GM21367 (cell line): ENCODE measurements at regions not wholly inside any gene's neighbourhood (a gene's known extent, or its start where the extent isn't known, plus 50 kb on each side); places are given as distances from the start of the nearest gene placed in this dataset.

Experiments
- ATAC-seq: cut with Tn5 transposase; IDR thresholded peaks from one replicate; pipeline ENCODE4 v1.9.1; 2021; ENCODE audit not compliant: unreplicated experiment

GRCh38 chr10:129392855-129393254 is 74.2 kb upstream of the MGMT start:
- no peak for ATAC-seq

GRCh38 chr10:129393812-129394211 is 73.2 kb upstream of the MGMT start:
- ATAC-seq: no peak

GRCh38 chr10:129394518-129395328 is 72.3 kb upstream of the MGMT start:
- no peak for ATAC-seq

- no peak for ATAC-seq
Measured at GRCh38 chr10:129396021-129396722, 70.9 kb upstream of the MGMT start.

- ATAC-seq: no peak
Measured at GRCh38 chr10:129397198-129397974, 69.7 kb upstream of the MGMT start.

GRCh38 chr10:129398711-129399141 is 68.3 kb upstream of the MGMT start:
- ATAC-seq: no peak

- ATAC-seq: no peak
Measured at GRCh38 chr10:129400426-129400825, 66.6 kb upstream of the MGMT start.

DNA sequence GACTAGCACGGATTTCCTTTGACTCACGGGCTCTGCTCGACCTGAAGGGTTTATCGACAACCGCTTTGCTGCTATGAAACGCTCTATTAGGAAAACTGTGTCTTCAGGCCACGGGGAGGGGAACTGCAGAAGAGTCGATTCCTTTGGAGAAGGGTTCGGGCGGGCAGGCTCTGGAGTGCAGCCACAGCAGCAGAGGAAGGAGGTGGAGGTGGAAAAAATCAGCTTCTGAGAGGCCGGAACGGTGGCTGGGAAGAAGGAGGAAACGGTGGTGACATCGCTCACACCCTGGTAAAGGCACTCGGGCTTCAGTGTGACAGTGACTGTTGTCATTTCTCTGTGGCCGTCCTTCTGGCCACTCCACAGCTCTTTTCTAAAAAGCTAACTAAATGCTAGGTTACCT is 64.6 kb upstream of the MGMT start:
- no peak for ATAC-seq

DNA sequence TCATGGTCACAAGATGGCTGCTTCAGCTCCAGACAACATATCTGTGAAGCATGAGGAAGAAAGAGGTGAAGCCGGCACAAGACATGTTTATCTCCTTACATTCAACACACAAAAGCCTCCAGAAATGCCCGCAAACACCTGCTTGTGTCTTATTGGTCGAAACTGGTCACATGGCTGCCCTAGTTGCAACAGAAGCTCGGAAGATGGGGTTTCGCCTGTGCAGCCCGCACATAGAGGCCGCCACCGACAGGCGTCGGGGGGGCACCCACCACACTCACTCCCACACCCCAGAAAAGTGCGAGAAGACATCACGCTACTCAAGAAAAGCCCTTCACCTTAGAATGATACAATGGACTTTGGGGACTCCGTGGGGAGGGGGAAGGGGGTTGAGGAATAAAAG is 63.0 kb upstream of the MGMT start:
- ATAC-seq: no peak

DNA sequence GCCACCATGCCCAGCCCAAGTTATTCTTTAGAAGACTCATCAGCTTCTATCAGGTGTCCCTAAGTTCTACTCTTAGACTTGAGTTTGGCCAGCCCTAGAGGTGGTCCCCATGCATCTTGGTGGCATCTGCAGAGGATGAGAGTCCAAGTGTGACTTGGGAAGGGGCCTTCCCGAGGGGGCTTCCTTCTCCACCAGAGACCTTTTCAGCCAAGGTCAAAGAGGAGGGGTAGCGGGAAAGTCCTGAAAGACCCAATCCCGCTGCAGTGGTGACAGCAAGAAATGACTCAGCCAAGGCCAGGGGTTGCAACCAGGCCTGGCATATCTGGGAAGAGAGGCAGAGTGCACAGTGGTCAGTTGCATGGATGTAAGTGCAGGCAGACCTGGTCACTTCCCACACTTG is 61.7 kb upstream of the MGMT start:
- ATAC-seq: no peak

DNA sequence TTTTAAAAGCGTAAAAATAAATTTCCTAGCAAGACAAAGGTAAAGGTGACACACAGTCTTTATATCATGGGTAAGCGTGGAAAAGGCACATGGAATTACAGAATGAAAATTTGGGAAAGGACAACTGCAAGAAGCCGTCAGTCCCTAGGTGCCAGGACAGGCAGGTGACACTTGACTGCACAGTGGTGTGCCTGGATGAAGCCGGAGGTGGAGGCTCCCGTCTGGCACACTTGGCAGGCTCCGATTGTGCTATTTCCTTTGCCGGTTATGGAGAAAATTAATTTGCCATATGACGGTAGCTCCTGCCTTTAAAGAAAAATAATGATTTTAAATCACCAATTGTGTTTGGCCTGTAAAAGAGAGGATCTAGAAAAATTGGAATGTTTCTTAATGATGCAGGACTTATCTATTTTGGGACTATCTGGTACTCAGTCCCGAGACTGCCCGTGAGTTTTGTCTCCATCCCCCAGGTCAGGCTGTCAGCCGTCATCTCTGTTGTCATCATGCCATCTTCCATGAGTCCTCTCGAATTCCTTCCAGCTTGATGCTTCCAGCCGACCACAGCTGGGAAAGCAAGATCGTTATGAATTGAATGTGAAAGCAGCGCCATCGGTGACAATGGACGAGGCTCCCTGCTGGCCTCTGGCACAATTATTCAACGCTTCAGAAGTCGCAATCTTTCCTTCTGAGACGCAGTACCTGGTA is 56.2 kb upstream of the MGMT start:
- no peak for ATAC-seq

DNA sequence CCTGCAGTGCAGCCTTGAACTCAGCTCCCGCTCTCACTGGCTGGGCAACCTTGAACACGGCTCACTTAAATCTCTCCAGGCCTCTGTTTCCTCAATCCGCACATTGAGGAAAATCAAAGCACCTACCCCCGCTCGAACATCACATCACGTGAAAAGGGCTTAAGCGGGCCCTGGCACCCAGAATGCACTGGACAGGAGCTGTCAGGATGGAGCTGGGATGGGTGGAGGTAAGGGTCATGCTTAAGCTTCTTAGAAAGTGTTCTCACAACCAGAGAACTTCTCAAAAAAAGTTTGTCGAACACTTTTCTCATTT is 55.7 kb upstream of the MGMT start:
- ATAC-seq: no peak

DNA sequence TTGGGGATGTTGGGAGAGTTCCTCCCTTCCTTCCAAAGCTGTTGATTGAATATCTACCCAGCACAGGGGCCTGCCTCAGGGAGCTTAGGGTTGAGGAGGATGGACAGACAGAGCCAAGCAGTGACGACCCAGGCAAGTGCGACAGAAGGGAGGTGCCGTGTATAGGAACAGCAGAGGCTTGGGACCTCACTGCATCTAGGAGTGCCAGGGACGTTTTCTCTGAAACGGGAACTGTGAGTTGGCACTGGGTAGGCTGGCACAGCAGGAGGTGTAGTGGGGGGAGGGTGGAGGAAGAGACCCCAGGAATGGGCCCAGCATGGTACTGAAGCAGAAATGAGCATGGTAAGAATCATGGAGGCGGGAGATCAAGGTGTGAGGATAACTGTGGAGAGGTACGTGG is 55.3 kb upstream of the MGMT start:
- no peak for ATAC-seq

- no peak for ATAC-seq
Measured at GRCh38 chr10:129413024-129413423, 54.0 kb upstream of the MGMT start.

DNA sequence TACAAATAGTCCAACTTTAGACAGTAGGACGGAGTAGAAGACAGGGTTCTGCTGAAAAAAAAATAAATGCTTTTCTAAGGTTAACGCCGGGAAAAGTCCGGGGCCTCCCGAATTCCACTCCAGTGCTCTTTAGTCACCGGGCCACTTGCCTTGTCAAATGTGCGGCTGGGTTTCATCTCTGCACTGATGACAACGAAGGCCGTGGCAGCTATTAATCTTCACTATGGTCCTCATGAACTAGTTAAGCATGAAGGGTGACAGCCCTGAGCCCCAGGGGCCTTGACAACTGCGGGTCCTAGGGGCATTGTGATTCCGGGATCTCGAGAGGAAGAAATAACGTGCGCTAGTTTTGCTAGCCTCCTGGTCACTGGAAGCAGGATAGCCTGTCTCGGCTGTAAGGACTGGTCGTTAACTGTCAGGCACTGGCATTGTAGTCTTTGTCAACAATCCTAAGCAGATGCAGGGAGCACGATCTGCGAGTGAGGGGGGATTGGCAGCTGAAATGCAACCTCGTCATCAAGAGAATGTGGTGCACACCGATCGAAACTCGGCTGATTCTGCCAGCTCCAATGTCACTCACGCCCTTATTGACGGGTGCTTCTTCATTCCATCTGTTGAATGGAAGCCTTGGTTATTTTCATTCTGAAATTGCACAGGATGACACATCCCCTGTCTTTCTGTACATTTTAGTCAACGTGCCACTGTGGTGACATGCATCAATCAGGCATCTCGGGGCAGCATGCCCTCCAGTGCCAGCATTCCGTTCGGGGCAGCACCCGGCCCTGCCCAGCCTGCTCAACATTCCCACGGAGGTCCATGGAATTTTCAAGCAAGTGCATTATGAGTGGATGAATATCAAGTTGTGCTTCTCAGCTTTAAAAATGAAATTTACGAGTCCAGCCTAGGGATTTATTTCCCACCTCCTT is 51.6 kb upstream of the MGMT start:
- no peak for ATAC-seq

DNA sequence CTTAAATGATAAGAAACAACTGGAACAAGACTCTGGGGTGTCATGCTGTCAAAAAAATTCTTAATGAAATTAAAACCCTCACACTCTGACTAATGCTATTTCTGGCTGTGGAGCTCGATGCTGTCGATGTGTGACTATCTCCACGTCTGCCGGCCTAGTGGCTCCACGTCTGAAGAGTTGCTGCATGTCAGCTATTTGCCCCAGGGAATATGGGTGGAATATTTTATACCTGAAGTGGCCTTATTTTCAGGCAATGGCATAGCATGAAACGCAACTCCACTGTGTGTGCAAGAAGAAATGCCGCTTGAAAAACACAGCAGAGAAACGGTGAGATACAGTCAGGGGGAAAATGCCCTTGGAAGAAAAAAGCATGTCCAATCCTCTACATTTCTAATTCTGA is 50.9 kb upstream of the MGMT start:
- no peak for ATAC-seq

DNA sequence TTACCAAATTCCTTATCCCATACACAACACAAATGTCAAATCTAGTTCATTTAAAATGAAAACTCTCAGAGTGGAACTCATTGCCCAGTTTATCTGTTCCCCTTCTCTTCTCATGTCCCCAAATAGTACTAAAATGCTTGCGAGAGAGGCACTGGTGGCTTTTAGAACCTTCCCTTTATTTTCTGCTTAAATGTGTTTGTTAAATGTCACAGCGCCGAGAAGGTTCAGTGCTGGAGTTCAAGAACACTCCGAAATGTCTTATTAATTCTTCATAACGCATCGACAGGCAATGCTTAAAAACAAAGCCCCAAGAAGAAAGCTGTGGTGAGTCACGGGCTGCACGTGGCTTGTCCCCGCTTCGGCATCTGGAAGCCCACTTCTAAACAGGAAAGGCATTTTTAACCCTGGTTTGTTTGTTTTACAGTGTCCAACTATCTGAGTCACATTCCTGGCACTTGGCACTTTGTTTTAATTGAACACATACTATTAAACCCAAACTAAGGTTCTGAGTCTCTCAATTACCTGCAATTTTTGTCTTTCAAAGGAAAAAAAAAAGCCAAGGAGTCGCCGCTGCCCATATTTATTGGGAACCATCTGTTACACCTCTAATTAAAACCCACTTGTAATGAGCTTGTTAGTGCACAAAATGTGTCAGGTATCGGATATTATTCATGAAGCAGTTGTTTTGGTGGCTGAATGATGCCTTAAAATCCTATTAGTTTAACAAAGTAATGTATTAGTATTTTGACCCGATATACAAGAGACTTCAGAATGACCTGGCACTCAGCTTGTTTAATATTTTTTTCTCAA is 49.9 kb upstream of the MGMT start:
- ATAC-seq: no peak
